ENCODE measurements at regions not wholly inside any gene's neighbourhood (a gene's known extent, or its start where the extent isn't known, plus 50 kb on each side); places are given as distances from the start of the nearest gene placed in this dataset.

DNA sequence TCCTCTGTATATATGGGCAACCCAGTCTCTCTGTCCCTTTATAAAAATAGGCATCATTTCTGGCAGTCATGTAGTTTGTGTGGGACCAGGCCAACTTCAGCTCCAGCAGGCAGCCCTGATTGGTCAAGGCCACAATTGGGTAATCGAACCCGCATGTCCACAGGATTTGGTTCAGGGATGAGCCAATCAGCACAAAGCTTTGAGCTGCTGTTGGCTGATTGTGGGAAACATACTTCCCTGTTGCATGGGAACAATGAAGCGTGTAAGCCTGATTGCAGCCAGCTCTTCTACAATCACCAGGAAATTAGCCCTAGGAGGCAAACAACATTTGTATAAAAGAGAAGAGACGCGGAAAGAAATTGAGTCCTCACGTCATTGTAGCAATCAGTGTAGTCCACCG lies 328.6 kb downstream of the PCNX1 start:
- Histone ChIP-seq H3K27me3 (no peaks in the 10 kb centered on the region), H3K4me3 (no peak overlapping the region), H3K27ac (no peak overlapping the region), H3K36me3 (no peaks in the 10 kb centered on the region), H3K9ac (ENCODE audit: low read depth in 2 of 2, low read length in 2 of 2) (no peak overlapping the region), H3K9me3 (no peaks in the 10 kb centered on the region), H3K4me1 (no peaks in the 10 kb centered on the region)
- intact Hi-C loops (cut with DNase I) = no loop called here
- TF ChIP-seq, protein P1, sequence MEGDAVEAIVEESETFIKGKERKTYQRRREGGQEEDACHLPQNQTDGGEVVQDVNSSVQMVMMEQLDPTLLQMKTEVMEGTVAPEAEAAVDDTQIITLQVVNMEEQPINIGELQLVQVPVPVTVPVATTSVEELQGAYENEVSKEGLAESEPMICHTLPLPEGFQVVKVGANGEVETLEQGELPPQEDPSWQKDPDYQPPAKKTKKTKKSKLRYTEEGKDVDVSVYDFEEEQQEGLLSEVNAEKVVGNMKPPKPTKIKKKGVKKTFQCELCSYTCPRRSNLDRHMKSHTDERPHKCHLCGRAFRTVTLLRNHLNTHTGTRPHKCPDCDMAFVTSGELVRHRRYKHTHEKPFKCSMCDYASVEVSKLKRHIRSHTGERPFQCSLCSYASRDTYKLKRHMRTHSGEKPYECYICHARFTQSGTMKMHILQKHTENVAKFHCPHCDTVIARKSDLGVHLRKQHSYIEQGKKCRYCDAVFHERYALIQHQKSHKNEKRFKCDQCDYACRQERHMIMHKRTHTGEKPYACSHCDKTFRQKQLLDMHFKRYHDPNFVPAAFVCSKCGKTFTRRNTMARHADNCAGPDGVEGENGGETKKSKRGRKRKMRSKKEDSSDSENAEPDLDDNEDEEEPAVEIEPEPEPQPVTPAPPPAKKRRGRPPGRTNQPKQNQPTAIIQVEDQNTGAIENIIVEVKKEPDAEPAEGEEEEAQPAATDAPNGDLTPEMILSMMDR (IDR thresholded peaks at IDR 0.05) = no peak
- no peak for DNase-seq

DNA sequence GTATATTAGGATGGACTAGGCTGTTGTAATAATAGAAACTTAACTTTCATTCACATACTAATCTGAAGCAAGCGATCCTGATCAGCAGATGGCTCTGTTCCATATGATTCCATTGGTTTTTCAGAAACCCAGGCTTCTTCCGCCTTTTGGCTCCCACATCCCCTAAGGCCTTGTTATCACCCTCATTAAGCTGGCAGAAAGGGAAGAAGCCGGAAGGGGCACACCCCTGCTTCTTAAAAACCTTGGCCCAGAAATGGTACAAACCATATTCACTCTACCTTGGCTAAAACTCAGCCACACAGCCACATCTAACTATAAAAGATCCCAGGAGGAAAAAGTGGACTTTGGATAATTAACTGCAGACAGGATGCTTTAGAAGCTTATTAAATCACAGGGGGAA lies 329.2 kb downstream of the PCNX1 start:
- TF ChIP-seq, protein P1 (IDR thresholded peaks at IDR 0.05) = no peak
- H3K27ac ChIP-seq = no peak overlapping the region
- intact Hi-C loops (cut with DNase I) = no loop called here
- DNase-seq = no peak
- no peaks in the 10 kb centered on the region for H3K9me3 ChIP-seq
- no peaks in the 10 kb centered on the region for H3K4me1 ChIP-seq
- H3K9ac ChIP-seq (ENCODE audit: low read depth in 2 of 2, low read length in 2 of 2) = no peak overlapping the region
- H3K36me3 ChIP-seq = no peaks in the 10 kb centered on the region
- H3K4me3 ChIP-seq = no peak overlapping the region
- H3K27me3 ChIP-seq = no peaks in the 10 kb centered on the region

DNA sequence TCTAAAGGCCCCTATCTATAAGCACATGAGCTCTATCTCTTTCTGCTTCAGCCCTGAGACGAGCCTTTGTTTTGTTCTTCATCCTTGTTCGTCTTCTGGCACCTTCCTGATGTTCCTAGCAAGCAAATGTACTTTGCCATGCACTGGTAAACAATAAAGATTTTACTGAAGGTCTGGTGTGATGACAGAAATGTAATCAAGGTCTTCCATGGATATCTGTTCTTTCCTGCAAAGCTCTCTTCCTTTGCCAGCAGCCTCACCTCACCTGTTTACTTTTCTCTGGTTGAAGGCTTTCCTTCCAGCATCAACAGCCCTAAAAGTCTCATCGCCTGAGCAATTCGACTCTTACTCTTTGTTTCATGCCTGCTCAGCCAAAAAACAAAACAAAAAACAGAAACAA lies 330.3 kb downstream of the PCNX1 start:
- TF ChIP-seq, protein P1 (IDR thresholded peaks at IDR 0.05) = no peak
- no peak overlapping the region for H3K4me3 ChIP-seq
- no peaks in the 10 kb centered on the region for H3K9me3 ChIP-seq
- H3K27me3 ChIP-seq = no peaks in the 10 kb centered on the region
- intact Hi-C loops (cut with DNase I) = no loop called here
- no peaks in the 10 kb centered on the region for H3K36me3 ChIP-seq
- H3K9ac ChIP-seq (ENCODE audit: low read depth in 2 of 2, low read length in 2 of 2) = no peak overlapping the region
- DNase-seq = no peak
- no peaks in the 10 kb centered on the region for H3K4me1 ChIP-seq
- no peak overlapping the region for H3K27ac ChIP-seq

DNA sequence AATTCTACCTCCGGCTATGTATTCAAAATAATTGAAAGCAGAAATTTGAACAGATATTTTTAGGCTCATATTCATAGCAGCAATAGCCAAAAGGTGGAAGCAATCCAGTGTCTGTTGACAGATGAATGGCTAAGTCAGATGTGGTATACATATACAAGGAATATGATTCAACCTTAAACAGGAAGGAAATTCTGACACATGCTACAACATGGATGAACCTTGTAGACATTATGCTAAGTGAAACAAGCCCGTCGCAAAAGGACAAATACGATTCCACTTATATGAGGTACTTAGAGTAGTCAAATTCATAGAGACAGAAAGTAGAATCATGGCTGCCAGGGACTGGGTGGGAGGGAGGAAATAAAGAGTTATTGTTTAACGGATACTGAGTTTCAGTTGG lies 331.6 kb downstream of the PCNX1 start:
- Histone ChIP-seq H3K9ac (ENCODE audit: low read depth in 2 of 2, low read length in 2 of 2) (no peak overlapping the region), H3K4me3 (no peak overlapping the region), H3K9me3 (no peaks in the 10 kb centered on the region), H3K36me3 (no peaks in the 10 kb centered on the region), H3K27me3 (no peaks in the 10 kb centered on the region), H3K27ac (no peak overlapping the region), H3K4me1 (no peaks in the 10 kb centered on the region)
- intact Hi-C loops (cut with DNase I) = no loop called here
- no peak for DNase-seq
- TF ChIP-seq, protein P1 (IDR thresholded peaks at IDR 0.05) = no peak

DNA sequence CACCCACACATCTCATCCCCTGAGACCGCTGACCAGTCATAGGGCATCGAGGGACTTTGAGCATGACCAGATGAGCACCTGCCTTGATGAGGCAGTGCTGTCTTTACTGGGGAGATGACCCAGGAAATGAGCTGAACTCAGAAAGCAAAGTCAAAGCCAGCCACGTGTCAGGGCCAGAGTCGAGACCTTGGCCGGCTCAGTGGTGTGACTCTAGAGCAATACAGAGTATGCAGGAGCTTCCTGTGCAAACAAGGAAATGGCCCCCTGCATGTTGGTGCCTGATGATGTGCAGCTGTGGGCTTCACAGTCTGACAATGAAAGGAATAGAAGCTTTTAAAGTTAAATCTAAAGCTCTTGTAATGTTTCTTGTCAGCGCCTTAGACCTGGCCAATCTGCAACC lies 332.9 kb downstream of the PCNX1 start:
- Histone ChIP-seq H3K27me3 (no peaks in the 10 kb centered on the region), H3K9ac (ENCODE audit: low read depth in 2 of 2, low read length in 2 of 2) (no peak overlapping the region), H3K27ac (no peak overlapping the region), H3K36me3 (no peaks in the 10 kb centered on the region), H3K4me3 (no peak overlapping the region), H3K4me1 (no peaks in the 10 kb centered on the region), H3K9me3 (no peaks in the 10 kb centered on the region)
- TF ChIP-seq, protein P1 (IDR thresholded peaks at IDR 0.05) = no peak
- DNase-seq = no peak
- intact Hi-C loops (cut with DNase I) = no loop called here

All from colonic mucosa (tissue), 4 donors.